Osteoblast (primary cell): ENCODE measurements at regions not wholly inside any gene's neighbourhood (a gene's known extent, or its start where the extent isn't known, plus 50 kb on each side); places are given as distances from the start of the nearest gene placed in this dataset.
A peak's percentile ranks its signal among the peaks of the same experiment; 100 is the strongest.

Experiments used
- DNase-seq: peaks from one replicate; pipeline ENCODE4 v3.0.0; 2011; ENCODE audit warnings: low spot score, mixed read lengths; ENCODE audit not compliant: insufficient read length; ENCODE audit errors: missing footprints
- H2AFZ ChIP-seq: 2 replicates; pipeline ENCODE4 v1.6.0; 2011; ENCODE audit warnings: mild to moderate bottlenecking, low read length
- H3K27ac ChIP-seq: 2 replicates; pipeline ENCODE4 v1.5.1; 2011; ENCODE audit warnings: mild to moderate bottlenecking, low read depth, low read length, moderate library complexity
- H3K27me3 ChIP-seq: 2 replicates; pipeline ENCODE4 v1.6.0; 2012; ENCODE audit warnings: mild to moderate bottlenecking, control low read depth, inconsistent platforms, low read length, moderate library complexity; ENCODE audit not compliant: insufficient read depth
- H3K36me3 ChIP-seq: 2 replicates; pipeline ENCODE4 v1.5.1; 2011; ENCODE audit warnings: mild to moderate bottlenecking, low read length, control low read depth, moderate library complexity; ENCODE audit not compliant: insufficient read depth
- H3K4me1 ChIP-seq: 2 replicates; pipeline ENCODE4 v1.5.1; 2011; ENCODE audit warnings: mild to moderate bottlenecking, low read length, control low read depth, moderate library complexity; ENCODE audit not compliant: insufficient read depth
- H3K4me2 ChIP-seq: 2 replicates; pipeline ENCODE4 v1.6.0; 2011; ENCODE audit warnings: mild to moderate bottlenecking, low read length; ENCODE audit not compliant: insufficient read depth
- H3K4me3 ChIP-seq: fragments of 200-600 bp; sonication (generic); 3 replicates; pipeline ENCODE4 v1.5.1; 2012; ENCODE audit warnings: mild to moderate bottlenecking, low read length, inconsistent platforms; ENCODE audit not compliant: insufficient read depth
- H3K79me2 ChIP-seq: 2 replicates; pipeline ENCODE4 v1.6.0; 2012; ENCODE audit warnings: mild to moderate bottlenecking, low read length, control low read depth, inconsistent platforms; ENCODE audit not compliant: insufficient read depth
- H3K9me3 ChIP-seq: 2 replicates; pipeline ENCODE4 v1.5.1; 2011; ENCODE audit warnings: low read depth, low read length, control low read depth
- H4K20me1 ChIP-seq: 2 replicates; pipeline ENCODE4 v1.6.0; 2012; ENCODE audit warnings: mild to moderate bottlenecking, low read length, control low read depth; ENCODE audit not compliant: insufficient read depth
- CTCF ChIP-seq: IDR thresholded peaks from 2 replicates; pipeline ENCODE4 v1.5.1; 2011; ENCODE audit warnings: mild to moderate bottlenecking, low read depth, low read length, moderate library complexity; ENCODE audit errors: extremely low read depth

DNA sequence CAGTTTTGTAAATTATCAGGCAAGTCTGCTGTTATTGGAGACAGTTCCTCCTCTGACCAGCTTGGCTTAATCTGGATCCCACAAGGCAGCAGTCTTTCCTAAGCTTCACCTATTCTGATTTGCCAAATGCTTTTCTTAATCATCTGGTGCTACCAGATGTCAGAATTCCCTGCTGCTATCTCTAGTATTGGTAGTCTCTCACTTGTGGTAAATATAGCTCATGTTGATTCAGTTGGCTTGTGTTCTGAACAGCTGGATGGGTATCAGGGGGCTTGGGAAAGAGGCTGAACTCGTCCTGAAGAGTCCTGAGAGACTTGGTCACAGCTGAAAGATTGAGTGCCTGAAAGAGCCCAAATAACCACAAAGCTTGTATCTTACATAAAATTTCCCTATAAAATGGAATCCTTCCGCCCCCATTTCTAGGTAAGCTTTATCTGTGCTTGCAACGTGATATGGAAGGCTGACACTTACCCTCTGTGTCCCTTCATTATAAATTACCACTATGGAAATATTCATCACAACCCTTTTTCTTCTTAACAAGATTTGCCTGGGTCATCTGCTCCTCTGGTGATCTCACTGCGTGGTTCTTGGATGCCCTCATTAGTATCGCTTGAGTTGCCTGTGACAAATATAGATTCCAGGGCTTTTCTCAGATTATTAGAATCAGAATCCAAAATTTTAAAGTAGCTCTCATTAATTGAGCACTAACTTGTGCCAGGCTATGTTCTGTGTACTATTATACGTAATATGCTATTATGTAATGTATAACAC lies 104.1 kb upstream of the GPRIN3 start:
- H3K27me3 ChIP-seq = no peaks in the 10 kb centered on the region
- no peak overlapping the region for H2AFZ ChIP-seq
- H3K79me2 ChIP-seq = no peaks in the 10 kb centered on the region
- no peak for DNase-seq
- peaks cover 8% of the 10 kb centered on the region for H3K4me1 ChIP-seq
- no peaks in the 10 kb centered on the region for H4K20me1 ChIP-seq
- H3K9me3 ChIP-seq = no peaks in the 10 kb centered on the region
- no peak overlapping the region for H3K4me2 ChIP-seq
- H3K36me3 ChIP-seq = no peaks in the 10 kb centered on the region
- H3K4me3 ChIP-seq = no peak overlapping the region
- TF ChIP-seq CTCF = no peak
- H3K27ac ChIP-seq = no peak overlapping the region

- H3K4me1 ChIP-seq = peaks cover 8% of the 10 kb centered on the region
- TF ChIP-seq CTCF = no peak
- no peaks in the 10 kb centered on the region for H3K79me2 ChIP-seq
- H3K27me3 ChIP-seq = no peaks in the 10 kb centered on the region
- no peak overlapping the region for H3K4me3 ChIP-seq
- H2AFZ ChIP-seq = peak overlapping the region; percentile 55
- no peaks in the 10 kb centered on the region for H3K36me3 ChIP-seq
- no peak overlapping the region for H3K27ac ChIP-seq
- peak overlapping the region; percentile 56 for H3K4me2 ChIP-seq
- no peaks in the 10 kb centered on the region for H3K9me3 ChIP-seq
- H4K20me1 ChIP-seq = no peaks in the 10 kb centered on the region
- DNase-seq = no peak
These were observed 103.1 kb upstream of the GPRIN3 start for GRCh38 chr4:89410687-89411086.

DNA sequence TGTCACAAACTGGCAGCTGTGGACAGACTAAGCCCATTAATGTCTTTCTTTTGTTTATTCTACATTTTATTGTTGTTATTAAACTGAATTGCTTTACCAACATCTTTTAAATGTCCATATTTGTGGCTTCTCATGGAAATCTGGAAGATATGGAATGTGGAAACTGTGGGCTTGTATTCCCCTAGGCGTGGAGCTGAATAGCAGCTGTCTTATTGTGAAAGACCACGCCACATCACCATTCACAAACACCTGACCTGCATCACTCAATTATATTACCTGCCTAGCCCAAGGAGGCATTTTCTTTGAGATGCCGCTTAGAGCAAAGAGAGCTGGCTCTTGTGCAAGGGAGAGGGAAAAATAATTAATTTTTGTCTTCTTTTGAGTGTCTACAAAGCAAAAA lies 96.9 kb upstream of the GPRIN3 start:
- Histone ChIP-seq H2AFZ (no peak overlapping the region), H3K27me3 (no peaks in the 10 kb centered on the region), H3K4me3 (no peak overlapping the region), H4K20me1 (no peaks in the 10 kb centered on the region), H3K4me2 (no peak overlapping the region), H3K79me2 (no peaks in the 10 kb centered on the region), H3K4me1 (no peaks in the 10 kb centered on the region), H3K27ac (no peak overlapping the region), H3K36me3 (no peaks in the 10 kb centered on the region), H3K9me3 (no peaks in the 10 kb centered on the region)
- TF ChIP-seq CTCF = no peak
- DNase-seq = no peak

- Histone ChIP-seq H3K4me3 (no peak overlapping the region), H4K20me1 (no peaks in the 10 kb centered on the region), H3K27ac (no peak overlapping the region), H3K36me3 (no peaks in the 10 kb centered on the region), H3K9me3 (no peaks in the 10 kb centered on the region), H2AFZ (no peak overlapping the region), H3K4me1 (no peaks in the 10 kb centered on the region), H3K27me3 (no peaks in the 10 kb centered on the region), H3K4me2 (no peak overlapping the region), H3K79me2 (no peaks in the 10 kb centered on the region)
- TF ChIP-seq CTCF = no peak
- DNase-seq = no peak
These were observed 96.2 kb upstream of the GPRIN3 start for GRCh38 chr4:89403826-89404225.
